Smooth muscle cell (in vitro differentiated cells): ENCODE measurements at regions not wholly inside any gene's neighbourhood (a gene's known extent, or its start where the extent isn't known, plus 50 kb on each side); places are given as distances from the start of the nearest gene placed in this dataset.

ENCODE experiments used
- DNase-seq: peaks from one replicate; lab custom pipeline; 2025; ENCODE audit not compliant: unreplicated experiment; lab: John Stamatoyannopoulos, UW
- H2AFZ ChIP-seq: fragments of 200-600 bp; sonication (generic); 2 replicates; pipeline ENCODE4 v1.6.0; 2016; ENCODE audit warnings: antibody characterized with exemption, low read depth, mild to moderate bottlenecking
- H3F3A ChIP-seq: fragments of 200-600 bp; sonication (generic); 2 replicates; pipeline ENCODE4 v1.6.0; 2017; ENCODE audit warnings: antibody characterized with exemption, low read depth
- H3K27ac ChIP-seq: fragments of 200-600 bp; sonication (generic); 2 replicates; pipeline ENCODE4 v1.5.1; 2016; ENCODE audit warnings: low read depth, mild to moderate bottlenecking
- H3K27me3 ChIP-seq: fragments of 200-600 bp; sonication (generic); 2 replicates; pipeline ENCODE4 v1.6.1; 2016; ENCODE audit warnings: low read depth, mild to moderate bottlenecking
- H3K36me3 ChIP-seq: fragments of 200-600 bp; sonication (generic); 2 replicates; pipeline ENCODE4 v1.5.1; 2016; ENCODE audit warnings: low read depth
- H3K4me1 ChIP-seq: fragments of 200-600 bp; sonication (generic); 2 replicates; pipeline ENCODE4 v1.5.1; 2016; ENCODE audit warnings: low read depth
- H3K4me2 ChIP-seq: fragments of 200-600 bp; sonication (generic); 2 replicates; pipeline ENCODE4 v1.6.0; 2016; ENCODE audit warnings: mild to moderate bottlenecking
- H3K4me3 ChIP-seq: fragments of 200-600 bp; sonication (generic); 2 replicates; pipeline ENCODE4 v1.5.1; 2016; ENCODE audit warnings: mild to moderate bottlenecking
- H3K79me2 ChIP-seq: fragments of 200-600 bp; sonication (generic); 2 replicates; pipeline ENCODE4 v1.6.0; 2016; ENCODE audit warnings: low read depth, mild to moderate bottlenecking
- H3K9ac ChIP-seq: fragments of 200-600 bp; sonication (generic); 2 replicates; pipeline ENCODE4 v1.6.0; 2016; ENCODE audit warnings: low read depth
- H3K9me3 ChIP-seq: fragments of 200-600 bp; sonication (generic); replicated peaks from 2 replicates; pipeline ENCODE4 v1.5.1; 2016; ENCODE audit warnings: low read depth
- H4K20me1 ChIP-seq: fragments of 200-600 bp; sonication (generic); 2 replicates; pipeline ENCODE4 v1.6.0; 2016; ENCODE audit warnings: low read depth
- CTCF ChIP-seq: fragments of 200-600 bp; sonication (generic); IDR thresholded peaks from 2 replicates; pipeline ENCODE4 v1.5.1; 2017; ENCODE audit warnings: borderline replicate concordance, mild to moderate bottlenecking, antibody characterized with exemption; ENCODE audit not compliant: insufficient read depth, poor library complexity, severe bottlenecking
- WGBS: methylation state at CpG from one replicate; pipeline ENCODE4 v1.1.7; 2016; ENCODE audit warnings: low lambda C conversion rate; 5-methylcytosine and 5-hydroxymethylcytosine counted together

GRCh38 chr4:33658971-33659370 is 2585.3 kb downstream of the ARAP2 start:
- DNase-seq: no peak
- H3F3A ChIP-seq: no peaks in the 10 kb centered on the region
- no peaks in the 10 kb centered on the region for H3K79me2 ChIP-seq
- peaks cover 5% of the 10 kb centered on the region for H3K36me3 ChIP-seq
- 92% methylated on average over 3 of the region's 3 CpGs for WGBS
- H3K9me3 ChIP-seq: no peaks in the 10 kb centered on the region
- H3K27ac ChIP-seq: no peak overlapping the region
- peak overlapping the region; percentile 29 for H2AFZ ChIP-seq
- H3K27me3 ChIP-seq: no peaks in the 10 kb centered on the region
- no peak for TF ChIP-seq CTCF
- no peak overlapping the region for H3K9ac ChIP-seq
- H3K4me2 ChIP-seq: no peak overlapping the region
- no peaks in the 10 kb centered on the region for H4K20me1 ChIP-seq
- no peak overlapping the region for H3K4me3 ChIP-seq
- no peaks in the 10 kb centered on the region for H3K4me1 ChIP-seq

- no peak overlapping the region for H2AFZ ChIP-seq
- H4K20me1 ChIP-seq: no peaks in the 10 kb centered on the region
- TF ChIP-seq CTCF: no peak
- no peak overlapping the region for H3K4me2 ChIP-seq
- H3K9ac ChIP-seq: no peak overlapping the region
- H3K27me3 ChIP-seq: no peaks in the 10 kb centered on the region
- H3K4me3 ChIP-seq: no peak overlapping the region
- no peaks in the 10 kb centered on the region for H3K79me2 ChIP-seq
- peaks cover 5% of the 10 kb centered on the region for H3K36me3 ChIP-seq
- H3K27ac ChIP-seq: no peak overlapping the region
- DNase-seq: no peak
- no peaks in the 10 kb centered on the region for H3K4me1 ChIP-seq
- H3K9me3 ChIP-seq: no peaks in the 10 kb centered on the region
- H3F3A ChIP-seq: no peaks in the 10 kb centered on the region
These were observed 2582.7 kb downstream of the ARAP2 start for GRCh38 chr4:33661636-33662035.

- Histone ChIP-seq H3K27ac (no peak overlapping the region), H3K4me3 (no peak overlapping the region), H3K79me2 (no peaks in the 10 kb centered on the region), H2AFZ (no peak overlapping the region), H3K9ac (no peak overlapping the region), H3K9me3 (no peaks in the 10 kb centered on the region), H3K36me3 (no peaks in the 10 kb centered on the region), H3K4me1 (no peaks in the 10 kb centered on the region), H3K4me2 (no peak overlapping the region), H3K27me3 (no peaks in the 10 kb centered on the region), H4K20me1 (no peaks in the 10 kb centered on the region), H3F3A (no peaks in the 10 kb centered on the region)
- 91% methylated on average over 1 of the region's 1 CpG for WGBS
- DNase-seq: no peak
- TF ChIP-seq CTCF: no peak
These were observed 2558.4 kb downstream of the ARAP2 start for GRCh38 chr4:33685939-33686338.

GRCh38 chr4:33696041-33696440 is 2548.3 kb downstream of the ARAP2 start:
- Histone ChIP-seq H3K4me3 (no peak overlapping the region), H3K9ac (no peak overlapping the region), H3K27me3 (no peaks in the 10 kb centered on the region), H3K36me3 (no peaks in the 10 kb centered on the region), H3K27ac (peak overlapping the region; percentile 22), H3F3A (no peaks in the 10 kb centered on the region), H3K4me1 (no peaks in the 10 kb centered on the region), H2AFZ (peak overlapping the region; percentile 67), H3K9me3 (no peaks in the 10 kb centered on the region), H3K4me2 (peak overlapping the region; percentile 23), H4K20me1 (no peaks in the 10 kb centered on the region), H3K79me2 (no peaks in the 10 kb centered on the region)
- no peak for DNase-seq
- TF ChIP-seq CTCF: no peak
